GM19463 (cell line): ENCODE measurements at regions not wholly inside any gene's neighbourhood (a gene's known extent, or its start where the extent isn't known, plus 50 kb on each side); places are given as distances from the start of the nearest gene placed in this dataset.
"Not testable (repeated sequence)": the region's sequence is repeated elsewhere in the genome, so short reads cannot be mapped to it uniquely, and the experiment has no call there.

Source experiments
- ATAC-seq: cut with Tn5 transposase; IDR thresholded peaks from one replicate; pipeline ENCODE4 v1.9.1; 2021; ENCODE audit warnings: mild to moderate bottlenecking, moderate library complexity; ENCODE audit not compliant: unreplicated experiment

DNA sequence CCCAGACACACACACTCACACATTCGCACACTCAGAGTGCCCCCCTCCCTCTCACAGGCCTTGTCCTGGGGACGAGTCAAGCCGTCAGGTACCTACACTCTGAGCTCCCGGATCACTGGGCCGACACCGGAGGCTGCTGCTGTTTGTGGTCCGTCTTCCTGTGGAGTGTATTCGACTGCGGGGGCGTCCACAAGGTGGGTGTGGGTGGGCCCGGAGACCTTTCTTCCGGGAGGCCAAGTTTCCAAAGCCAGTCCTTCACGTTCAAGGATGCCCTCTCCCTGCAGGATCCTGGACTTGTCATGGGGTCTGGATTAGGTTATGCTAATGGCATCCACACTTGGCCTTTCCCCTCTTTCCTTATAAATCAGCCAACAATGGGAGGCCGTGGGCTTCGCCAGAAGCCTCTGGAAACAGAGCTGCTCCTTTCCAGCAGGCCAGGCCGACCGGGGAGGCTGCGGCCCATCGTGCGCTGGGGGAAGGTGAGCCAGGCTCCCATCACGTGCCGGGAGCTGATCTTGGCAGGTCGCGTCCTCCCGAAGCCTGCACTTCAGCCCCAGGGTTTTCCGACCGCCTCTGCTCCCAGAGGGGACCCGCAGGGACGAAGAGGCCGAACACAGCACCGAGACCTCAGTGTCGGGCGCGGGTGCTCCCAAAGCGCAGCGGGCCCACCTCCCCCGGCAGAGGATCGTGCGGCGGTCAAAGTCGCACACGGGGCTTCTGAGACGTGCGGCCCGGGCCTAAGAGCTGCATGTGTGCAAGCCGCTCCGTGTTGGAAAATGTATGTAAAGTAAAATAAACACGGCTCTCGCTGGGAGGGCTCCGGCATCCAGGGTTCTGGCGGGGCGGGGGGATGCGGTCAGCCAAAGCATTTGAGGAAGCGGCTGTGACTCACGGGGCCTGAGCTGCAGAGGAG, 196.5 kb upstream of the ZNF469 start:
- ATAC-seq: not testable (repeated sequence)

DNA sequence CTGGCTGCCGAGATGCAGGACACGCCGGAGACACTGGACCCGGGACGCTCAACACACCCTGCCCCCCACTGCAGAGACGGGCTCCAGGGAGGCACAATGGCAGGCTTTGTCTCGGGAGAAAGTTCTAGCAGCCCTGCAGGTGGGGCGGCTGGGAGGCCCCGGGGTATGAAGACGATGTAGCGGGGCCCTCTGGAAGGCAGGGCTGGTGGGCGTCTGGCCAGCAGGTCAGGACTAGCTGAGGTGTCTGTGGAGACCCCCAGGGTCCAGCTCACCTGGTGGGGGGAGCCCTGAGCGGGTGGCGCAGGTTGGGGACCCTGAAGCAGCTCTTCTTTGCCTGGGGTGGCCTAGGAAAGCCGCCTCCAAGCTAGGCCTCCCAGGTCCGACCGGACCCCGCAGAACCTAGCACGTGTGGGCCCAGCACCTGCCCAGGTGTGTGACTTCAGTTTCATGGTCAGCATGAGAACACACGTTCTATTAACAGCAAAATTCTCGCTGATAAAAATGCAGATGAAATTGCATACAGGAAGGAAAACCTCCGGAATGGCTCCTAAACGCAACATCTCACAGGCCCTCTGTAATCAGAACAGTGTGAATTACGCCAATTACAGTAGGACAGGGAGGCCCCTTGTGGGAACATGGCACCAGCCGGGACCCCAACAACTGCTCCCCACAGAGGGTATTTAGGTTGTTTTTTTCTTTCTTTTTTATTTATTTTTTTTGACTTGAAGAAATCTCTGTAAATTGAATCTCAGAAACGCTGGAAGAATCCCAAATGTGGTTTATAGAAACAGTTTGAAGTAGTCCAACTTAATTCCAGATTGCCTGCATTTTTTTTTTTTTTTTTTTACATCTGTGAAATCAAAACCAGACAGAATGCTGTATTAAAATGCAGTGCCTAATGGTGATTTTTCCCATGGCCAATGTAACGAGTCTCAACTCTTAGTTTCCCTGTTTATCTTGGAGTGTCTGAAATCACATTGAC, 195.6 kb upstream of the ZNF469 start:
- not testable (repeated sequence) for ATAC-seq

- not testable (repeated sequence) for ATAC-seq
Measured at GRCh38 chr16:88188171-88188895, 194.4 kb upstream of the ZNF469 start.

- not testable (repeated sequence) for ATAC-seq
Measured at GRCh38 chr16:88190592-88191095, 192.1 kb upstream of the ZNF469 start.

GRCh38 chr16:88191168-88191567, 191.6 kb upstream of the ZNF469 start:
- not testable (repeated sequence) for ATAC-seq

GRCh38 chr16:88192601-88193000, 190.2 kb upstream of the ZNF469 start:
- ATAC-seq: no peak

GRCh38 chr16:88193706-88194396, 188.9 kb upstream of the ZNF469 start:
- not testable (repeated sequence) for ATAC-seq

- no peak for ATAC-seq
Measured at GRCh38 chr16:88194397-88195268, 188.1 kb upstream of the ZNF469 start.

DNA sequence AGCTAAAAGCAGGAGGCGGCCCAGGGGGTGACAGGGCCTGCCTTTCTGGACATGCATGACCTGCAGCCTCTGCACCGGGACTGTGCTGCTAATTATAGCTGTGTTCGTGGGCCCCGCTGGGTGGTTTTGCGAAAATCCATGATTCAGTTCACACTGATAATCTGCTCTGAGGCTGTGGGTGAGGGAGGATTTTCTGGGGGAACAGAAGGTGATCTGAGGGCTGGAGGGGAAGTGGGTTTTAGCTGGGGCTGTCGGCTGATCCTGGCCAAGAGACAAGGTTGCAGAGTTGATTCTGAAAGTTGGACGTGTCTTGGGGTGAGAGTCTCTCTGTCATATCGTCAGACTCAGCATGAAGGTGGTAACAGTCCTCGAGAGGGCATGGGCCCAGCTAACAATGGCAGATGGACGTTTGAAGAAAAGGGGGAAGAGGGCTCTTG, 187.5 kb upstream of the ZNF469 start:
- ATAC-seq: no peak

DNA sequence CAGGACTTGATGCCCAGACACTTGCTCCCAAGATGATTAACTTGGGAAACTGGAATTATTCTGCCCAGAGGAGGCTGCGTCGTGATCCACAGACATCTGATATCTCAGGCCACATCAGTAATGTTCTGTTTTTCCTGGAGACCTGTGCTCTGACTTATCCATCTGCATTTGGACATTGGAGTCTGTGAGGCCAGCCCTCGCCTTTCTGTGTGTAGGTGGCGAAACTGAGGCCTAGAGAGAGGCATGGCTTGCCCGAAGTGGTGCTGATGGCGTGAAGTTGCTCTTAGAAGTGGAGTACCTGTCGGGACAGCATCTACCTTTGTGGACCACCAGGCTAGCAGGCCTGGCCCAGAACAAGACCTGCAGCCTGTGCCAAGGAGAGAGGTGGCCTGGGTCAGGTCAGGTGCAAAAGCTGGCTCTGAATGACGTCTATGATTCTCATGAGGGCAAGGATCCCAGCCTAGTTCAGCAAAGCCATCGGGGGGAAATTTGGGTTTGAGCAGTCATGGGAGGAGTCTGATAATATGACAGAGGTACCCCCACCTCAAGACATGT, 186.8 kb upstream of the ZNF469 start:
- ATAC-seq: no peak

DNA sequence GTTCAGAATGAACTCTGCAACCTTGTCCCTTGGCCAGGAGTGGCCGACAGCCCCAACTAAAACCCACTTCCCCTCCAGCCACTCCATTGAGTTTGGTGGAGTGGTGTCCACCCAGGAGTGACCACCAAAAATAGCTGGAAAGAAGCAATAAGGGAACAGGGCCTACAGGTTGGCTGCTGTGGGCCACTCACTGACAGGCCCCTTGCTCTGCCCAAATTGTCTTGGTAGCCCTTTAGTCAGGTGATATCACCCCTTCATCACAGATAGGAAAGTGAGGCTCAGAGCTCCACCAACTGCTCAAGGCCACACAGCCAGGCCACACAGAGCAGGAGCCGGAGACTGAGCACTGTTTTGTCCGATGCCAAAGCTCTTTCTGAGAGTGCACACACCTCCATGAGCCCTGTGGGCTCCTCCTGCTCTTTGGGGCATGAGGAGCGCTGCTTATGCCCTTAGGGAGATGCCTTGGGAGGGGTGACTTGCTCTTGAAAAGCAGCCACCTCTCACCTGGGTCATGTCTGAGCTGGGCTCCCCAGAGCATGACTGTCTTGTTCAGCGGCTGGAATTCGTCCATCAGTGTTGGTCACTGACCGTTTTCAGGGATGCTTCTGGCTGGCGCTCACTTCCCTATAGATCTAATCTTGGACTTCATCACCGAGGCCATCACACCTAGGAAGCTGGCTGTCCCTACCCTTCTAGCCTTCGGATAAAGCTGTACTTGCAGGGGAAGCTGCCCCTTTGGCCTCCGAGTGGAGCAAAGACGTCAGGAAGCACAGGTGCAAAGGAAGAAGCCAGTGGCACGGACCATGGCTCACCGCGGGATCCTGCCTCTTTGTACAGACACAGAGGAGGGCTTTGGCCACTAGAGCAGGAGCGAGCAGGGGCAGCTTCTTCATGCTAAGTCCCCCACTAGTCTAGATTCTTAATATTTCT, 186.0 kb upstream of the ZNF469 start:
- no peak for ATAC-seq

DNA sequence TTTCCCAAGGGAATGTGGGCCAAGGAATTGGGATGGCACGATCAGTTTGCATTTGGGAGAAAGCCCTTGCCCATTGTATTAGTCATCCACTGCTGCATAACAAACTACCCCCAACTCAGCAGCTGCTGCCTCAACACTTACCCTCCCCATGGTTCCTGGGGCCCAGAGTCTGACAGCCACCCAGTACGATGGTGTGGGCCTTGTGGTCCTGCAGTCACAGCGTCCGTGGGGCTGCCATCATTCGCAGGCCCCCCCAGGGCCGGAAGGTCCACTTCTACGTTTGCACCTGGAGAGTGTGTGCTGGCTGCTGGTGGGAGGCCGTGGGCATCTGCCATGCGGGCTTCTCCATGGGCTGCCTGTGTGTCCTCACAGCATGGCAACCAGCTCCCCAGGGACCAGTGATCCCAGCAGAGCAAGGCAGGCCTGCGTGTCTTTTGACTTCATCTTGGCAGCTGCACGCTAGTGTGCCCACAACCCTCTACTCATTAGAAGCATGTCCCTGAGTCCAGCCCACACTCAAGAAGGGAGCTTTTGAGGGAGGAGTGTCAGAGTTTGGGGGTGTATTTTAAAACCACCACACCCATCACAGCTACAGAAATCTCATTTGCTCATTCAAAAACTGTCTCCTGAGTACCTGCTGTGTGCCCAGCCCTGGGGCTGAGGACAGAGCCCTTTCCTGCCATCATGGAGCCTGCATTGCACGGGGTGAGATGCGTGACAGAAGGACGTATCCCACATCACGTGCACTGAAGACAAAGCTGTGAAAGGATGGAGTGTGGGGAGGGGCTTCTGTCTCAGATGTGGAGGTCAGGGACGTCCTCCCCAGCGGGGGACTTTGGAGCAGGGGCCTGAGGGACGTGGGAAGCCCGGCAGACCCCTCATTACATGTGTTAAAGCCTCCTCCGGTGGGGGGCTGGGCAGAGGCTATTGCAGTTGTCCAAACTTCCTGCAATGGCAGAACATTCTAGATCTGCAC, 185.0 kb upstream of the ZNF469 start:
- no peak for ATAC-seq

- ATAC-seq: not testable (repeated sequence)
Measured at GRCh38 chr16:88198457-88199295, 184.1 kb upstream of the ZNF469 start.

DNA sequence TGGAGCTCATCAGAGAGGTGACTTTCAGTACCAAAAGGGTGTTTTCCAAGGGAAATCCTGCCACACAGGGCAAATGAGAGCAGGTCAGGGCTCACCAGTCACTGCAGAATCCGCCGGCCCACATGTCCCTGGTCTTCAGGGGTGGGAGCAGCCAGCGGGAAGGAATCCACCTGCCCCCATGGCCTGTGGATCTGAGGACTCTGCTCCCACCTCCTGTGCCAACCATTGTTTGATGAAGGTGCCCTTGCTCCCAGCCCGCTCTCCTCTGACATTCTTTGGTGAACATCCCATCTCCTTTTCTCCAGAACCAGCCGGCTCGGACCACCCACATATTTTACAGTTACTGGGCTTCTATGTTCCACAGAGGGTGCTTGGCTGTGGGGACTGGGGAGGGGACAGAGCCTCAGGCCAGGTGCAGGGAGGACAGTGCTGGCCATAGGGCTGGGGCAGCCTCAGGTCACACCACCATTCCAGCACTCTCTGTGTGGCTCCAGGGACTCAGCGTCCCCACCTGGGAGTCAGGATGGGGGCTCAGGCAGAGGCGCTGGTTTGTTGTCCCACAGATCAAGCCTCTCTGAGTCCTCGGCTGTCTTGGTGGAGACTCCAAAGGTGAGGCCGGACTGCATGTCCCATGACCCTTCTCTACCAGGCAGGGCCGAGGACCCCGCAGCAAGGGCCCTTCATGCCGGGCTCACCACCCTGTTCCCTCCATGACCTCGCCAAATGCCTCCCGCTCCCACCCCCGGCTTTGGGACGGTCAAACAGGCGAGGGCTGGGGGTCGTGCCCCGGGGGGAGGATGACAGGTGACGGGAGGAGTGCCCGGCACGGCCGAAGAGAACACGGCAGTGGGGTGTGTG, 183.2 kb upstream of the ZNF469 start:
- not testable (repeated sequence) for ATAC-seq
